NCI-H187 treated with DMSO at 0.1 percent for 48 hours (cell line): ENCODE measurements at regions not wholly inside any gene's neighbourhood (a gene's known extent, or its start where the extent isn't known, plus 50 kb on each side); places are given as distances from the start of the nearest gene placed in this dataset.
A peak's percentile ranks its signal among the peaks of the same experiment; 100 is the strongest.
"Not testable (repeated sequence)": the region's sequence is repeated elsewhere in the genome, so short reads cannot be mapped to it uniquely, and the experiment has no call there.

Experiments used
- DNase-seq: peaks from one replicate; lab custom pipeline; 2025; lab: John Stamatoyannopoulos, UW

DNA sequence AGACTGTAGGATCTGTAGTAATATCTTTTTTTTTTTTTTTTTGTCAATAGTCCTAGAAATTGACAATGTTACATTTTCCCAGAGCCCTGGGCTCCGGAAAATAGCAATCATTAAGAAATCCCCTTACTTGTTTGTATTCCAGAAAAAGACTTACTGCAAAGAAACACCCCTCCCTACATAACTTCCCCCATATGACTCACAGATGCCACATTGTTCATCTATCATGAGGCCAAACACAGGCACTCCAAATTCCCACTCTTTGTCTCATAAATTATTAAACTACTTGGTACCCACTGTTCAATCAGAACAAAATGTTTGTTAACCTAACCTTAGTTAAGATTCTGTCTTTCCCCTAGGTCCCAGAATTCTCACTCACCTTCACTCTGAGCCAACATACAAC lies 53.5 kb downstream of the TEX51 start:
- no peak for DNase-seq

DNA sequence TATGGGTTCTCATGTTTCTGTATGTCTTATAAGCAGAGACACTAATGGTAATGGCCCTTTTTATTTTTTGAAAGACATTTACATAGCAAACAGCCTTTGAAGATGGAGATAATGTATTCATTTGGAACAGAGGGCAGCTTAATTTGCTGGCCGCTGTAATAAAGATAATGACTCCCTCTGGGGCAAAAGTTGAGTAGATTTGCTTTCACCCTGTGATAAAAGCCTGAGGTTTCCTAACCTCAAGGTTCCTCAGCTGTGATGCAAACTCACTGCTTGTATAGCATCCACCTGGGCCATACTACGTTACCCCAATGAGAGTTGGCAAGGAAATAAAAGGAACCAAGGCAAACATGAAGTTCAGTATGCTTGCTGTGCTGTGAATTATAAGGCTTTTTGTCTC lies 54.8 kb downstream of the TEX51 start:
- DNase-seq, result no peak

DNA sequence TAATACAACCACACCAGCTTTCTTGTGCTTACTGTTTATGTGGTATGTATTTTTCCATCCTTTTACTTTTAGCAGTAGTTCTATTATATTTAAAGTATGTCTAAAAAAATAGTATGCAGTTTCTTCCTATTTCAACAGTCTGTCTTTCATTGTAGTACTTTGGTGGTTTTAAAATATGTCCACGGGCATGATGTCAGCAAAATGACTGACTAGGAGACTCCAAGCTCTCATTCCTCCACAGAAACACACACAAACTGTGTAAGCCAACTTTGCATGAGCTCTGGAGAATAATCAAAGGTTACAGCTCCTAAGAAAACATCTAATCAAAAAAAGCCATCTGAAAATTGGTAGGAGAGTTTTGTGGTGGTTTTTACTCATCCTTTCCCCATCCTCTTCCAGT lies 56.1 kb downstream of the TEX51 start:
- no peak for DNase-seq

DNA sequence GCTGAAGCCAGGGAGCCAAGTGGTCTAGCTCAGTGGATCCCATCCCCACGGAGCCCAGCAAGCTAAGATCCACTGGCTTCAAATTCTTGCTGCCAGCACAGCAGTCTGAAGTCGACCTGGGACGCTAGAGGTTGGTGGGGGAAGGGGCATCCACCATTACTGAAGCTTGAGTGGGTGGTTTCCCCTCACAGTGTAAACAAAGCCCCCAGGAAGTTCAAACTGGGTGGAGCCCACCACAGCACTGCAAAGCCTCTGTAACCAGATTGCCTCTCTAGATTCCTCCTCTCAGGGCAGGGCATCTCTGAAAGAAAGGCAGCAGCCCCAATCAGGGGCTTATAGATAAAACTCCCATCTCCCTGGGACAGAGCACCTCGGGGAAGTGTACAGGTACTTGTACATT lies 58.1 kb downstream of the TEX51 start:
- not testable (repeated sequence) for DNase-seq

DNA sequence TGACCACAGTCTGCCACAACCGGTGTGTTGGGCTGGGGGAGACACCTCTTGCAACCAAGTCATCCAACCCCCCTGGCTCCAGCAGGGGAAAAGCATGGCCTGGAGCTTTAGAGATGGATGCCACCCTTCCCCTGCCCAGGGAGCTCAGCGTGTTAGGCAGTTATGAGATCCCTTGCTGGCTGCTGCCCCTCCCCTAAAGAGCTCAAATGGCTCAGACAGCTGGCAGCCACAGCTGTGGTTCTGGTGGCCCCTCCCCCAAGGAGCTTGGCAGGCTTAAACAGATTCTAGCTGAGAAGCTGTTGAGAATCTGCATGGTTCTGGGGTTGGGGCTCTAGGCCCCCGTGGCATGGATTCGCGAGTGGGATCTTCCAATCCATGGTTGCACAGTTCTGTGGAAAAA lies 64.7 kb downstream of the TEX51 start:
- DNase-seq, result no peak

DNA sequence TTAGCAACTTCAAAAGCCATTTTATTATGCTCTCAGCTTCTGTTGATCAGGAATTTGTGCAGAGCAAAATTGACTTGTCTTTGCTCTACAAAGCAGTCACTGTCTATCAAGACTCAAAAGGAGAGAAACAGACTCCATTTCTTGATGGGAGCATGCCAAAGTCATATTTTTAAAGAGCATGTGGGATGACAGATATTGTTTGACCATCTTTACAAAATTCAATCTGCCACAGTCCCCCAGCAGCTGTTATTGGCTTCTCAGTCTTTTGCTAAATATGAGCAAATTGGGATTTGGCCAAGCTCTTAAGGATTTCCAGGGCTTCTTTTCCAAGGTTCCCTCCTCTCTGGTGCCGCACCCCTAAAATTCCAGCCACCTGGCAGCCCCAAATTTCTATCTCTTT lies 67.9 kb downstream of the TEX51 start:
- DNase-seq, result no peak

DNA sequence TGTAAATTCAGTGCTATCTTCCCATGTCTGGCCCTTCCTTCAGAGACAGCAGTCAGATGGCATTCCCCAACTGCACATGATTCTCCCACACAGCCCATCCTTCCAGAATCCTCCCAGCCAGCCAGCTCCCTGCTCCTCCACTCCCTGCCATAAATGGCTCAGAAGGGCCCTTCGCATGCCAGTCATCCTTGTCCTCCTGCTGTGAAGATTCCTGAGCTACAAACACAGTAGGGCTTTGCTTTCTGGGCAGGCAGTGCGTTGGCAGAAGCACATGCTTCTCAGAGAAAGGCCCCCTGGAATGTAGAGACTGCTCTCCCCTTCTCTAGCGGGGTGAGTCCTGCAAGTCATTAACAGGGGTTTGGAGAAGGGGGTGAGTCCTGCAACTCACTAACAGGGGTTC lies 71.9 kb downstream of the TEX51 start:
- peak; percentile 61 for DNase-seq

DNA sequence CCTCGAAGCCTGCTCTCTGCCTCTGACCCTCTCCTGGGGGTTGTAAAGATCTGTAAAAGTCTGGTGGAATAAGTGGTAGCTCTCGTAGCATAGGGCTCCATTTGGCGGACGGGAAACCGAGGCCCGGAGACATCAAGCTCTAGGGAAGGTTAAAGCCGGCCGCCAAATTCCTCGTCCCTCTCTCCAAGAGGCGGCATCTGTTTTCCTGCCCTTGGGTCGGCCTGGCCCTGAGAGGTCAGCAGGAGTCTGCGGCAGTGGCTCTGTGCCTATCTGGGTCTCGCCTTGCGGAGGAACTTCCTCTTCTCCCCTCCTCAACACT lies 72.4 kb downstream of the TEX51 start:
- no peak for DNase-seq

DNA sequence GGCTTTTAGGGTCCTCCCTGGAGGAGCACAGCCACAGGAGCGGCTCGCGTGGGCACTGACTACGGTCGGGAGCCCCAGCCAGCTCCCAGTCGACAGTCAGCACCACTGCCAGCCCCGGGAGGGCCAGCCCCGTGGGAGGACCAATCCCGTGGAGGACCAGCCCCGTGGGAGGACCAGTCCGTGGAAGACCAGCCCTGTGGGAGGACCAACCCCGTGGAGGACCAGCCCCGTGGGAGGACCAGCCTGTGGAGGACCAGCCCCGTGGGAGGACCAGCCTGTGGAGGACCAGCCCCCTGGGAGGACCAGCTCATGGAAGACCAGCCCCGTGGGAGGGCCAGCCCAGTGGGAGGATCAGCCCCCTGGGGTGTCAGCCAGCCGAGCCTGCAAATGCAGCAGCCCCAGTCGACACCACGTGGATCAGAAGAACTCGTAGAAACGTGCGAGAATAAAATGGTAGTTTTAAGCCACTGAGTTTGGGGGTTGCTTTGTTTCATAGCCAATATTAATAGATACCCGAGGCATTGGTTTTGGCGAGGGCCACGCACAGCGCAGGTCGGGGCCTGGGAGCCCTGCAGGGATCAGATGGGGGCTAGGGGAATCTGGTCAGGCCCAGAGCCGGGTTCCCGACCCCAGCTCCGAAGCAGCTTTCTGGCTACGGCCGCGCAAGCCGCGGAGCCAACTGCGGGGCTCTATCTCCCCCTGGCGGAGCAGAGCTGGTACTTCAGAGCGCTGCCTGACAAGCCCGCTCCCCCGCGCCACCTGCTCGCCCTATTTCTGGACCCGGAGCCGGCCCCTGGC lies 73.0 kb downstream of the TEX51 start:
- DNase-seq, result no peak

DNA sequence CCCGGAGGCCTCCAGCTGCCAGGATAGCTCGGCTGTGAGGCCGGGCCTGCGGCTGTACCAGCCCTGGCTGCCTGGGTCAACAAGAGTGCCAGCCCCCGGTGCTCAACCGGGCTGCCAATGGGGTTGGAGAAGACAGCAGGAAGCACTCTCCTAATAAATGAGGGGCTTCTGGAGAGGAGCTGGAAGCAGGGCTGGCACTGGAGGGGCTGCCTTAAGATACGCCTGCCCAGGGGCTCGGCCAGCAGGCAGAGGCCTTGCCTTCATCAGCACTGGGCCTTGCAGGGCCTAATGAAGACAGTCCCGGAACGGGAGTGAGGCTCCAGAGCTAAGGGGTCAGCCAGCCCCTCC lies 73.6 kb downstream of the TEX51 start:
- no peak for DNase-seq

DNA sequence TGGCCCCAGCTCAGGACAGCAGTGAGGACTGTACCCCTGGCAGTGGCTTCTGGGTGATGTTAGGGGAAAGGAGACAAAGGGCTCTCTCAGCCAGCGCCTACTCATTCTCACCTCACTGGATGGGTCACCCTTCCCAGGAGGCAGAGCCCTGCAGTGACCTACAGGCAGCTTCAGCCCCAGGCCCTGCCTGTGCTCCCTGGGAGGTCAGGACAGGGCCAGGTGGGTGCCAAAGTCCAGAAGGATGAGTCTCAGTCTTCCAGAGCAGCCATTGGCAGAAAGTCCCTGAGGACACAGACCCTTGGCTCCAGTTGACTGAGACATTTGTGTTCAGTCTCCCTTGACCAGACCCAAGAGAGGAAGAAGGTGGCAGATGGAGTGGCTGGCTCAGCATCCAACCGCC lies 75.1 kb downstream of the TEX51 start:
- no peak for DNase-seq

DNA sequence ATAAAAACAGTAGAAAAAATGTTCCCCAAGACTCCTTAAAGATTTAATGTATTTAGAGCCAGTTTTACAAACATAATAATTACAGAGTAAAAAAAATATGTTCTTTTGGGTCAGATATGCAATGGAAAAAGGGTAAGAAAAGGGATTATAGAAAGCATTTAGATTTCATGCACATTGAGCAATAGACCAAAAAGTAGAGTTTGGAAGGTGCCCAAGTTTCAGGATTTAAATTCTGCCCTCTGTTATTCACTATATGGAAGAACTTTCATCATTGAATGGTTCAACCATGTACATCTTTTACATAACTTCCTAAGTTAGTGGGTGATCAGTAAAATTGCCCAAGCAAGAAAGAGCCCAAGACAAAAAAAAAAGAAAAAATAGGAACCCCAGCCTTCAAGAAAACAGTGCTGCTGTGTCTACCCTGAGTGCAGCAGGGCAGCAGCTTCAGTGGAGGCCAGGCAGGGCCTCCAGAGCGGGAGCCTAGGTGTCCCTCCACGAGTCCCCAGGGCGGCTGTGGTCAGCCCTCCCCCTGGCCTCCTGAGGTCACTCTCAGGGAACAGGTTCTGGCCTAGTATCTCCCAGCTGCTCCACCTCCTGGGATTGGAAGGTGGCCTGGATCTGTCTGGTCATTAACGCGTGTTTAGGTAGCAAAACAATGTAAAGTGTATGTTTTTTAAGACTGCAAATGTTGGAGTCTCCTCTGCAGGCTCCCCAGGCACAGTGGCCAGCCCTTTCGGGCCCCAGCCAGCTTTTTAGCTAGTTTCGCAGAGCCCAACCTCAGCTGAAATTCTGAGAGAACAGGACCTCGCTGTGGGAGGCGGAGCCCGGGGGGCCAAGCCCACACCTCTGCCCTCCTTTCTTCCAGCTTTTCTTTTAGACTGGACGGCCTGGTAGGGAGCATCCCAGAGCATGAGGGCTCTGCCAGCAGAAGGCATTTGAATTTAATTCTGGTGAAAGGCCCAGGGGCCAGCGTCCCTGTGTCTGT lies 77.3 kb downstream of the TEX51 start:
- no peak for DNase-seq

DNA sequence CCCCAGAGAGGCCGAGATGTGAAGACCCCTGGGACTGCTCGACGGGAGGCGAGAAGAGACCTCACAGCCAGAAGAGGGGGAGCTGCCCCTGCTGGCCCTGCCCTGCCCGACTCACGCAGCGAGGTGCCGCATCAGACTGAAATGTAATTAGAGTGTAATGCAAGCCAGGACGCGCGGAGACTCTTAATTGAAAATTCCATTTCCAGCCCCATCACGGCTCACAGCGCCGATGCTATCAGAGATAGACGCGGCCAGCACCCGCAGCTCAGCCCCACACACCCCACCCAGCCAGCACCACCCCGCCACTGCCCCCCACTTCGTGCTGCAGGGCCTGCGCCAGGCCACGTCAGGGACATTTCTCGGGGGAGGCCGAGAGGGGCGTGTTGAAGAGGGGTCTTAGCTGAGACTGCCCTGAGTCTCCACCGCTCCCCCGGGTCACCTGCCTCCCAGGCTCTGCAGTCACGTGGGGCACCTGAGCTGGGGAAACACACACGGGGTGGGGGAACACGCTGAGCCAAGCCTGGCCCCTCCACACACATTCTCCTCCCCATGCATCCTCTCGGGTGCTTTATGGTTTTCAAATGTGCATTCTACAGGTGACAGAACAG lies 78.1 kb downstream of the TEX51 start:
- DNase-seq, result no peak

DNA sequence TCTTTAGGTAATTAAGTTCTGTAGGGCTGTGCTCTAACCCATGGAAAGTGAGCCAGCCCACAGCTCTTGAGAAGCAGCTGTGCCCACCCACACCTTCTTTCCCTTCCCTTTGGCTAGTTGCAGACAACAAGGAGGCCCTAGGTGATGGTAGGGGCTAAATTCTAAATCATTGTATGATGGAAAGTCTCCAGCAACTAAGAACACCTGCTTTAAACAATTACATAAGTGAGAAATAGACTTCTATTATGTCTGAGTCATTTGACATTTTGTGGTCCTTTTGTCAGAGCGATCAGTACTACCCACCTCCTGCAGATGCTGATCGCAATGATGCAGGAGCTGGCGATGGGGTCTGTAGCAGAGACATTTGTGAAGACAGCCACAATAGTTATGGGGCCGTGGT lies 79.6 kb downstream of the TEX51 start:
- no peak for DNase-seq

DNA sequence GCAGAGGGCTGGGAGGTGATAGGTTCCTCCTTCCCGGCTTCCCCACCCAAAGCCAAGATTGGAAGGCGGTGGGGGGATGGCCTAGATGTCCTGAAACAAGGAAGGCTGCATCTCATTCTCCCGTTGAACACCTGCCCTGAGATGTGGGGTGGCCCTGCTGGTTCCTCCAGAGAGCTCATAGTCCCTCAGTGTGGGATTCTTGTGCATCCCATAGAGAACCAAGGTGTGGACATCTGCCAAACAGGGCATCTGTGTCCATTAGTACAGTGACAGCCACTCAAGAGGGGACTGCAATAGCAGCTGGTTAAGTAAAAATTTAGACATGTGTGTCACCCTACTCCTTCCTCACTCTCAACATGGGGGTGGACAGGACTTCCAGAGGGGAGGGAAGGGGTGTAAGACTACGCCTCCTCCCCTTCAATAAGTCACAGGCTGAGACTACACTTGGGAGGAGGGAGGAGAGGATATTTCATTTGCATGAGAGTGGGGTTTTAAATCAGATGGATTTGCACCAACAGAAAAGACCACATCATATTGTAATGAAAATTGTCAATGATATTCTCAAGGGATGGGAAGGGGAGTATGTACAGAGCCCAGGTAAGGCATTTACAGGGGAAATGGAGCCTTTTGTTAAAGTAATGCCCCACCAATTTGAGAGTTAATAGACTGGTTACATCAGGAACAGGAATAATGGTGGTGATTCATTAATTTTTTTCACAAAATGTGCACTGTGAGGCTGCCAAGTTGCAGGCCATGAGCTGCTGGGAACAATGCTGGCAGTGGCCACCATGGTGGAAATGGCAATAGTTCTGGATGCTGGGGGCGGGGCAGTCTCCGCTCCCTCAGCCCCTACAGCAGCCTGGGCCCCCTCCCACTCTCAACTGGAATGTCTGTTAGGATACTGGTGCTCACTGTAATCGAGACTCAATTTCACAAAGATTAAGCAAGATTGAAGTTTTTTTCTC lies 80.6 kb downstream of the TEX51 start:
- DNase-seq, result no peak

DNA sequence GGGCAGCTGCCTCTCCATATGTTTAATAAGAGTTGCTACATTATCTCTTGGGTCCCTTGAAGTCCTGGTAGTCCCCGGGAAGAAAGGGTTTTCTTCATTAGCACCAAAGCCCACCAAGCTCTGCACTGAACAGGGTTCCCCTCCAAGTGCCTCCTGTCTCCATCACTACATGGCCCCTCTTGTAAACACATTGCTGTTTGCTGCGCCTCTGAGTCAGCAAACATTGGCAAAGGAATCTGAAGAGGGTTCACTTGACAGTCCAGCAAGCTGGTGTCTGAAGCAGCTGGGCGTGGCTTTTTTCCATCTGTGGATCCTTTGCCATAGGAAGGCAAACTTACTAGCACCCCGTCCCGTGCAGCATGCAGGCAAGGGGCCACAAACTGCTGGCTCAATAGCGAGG lies 82.8 kb downstream of the TEX51 start:
- no peak for DNase-seq

DNA sequence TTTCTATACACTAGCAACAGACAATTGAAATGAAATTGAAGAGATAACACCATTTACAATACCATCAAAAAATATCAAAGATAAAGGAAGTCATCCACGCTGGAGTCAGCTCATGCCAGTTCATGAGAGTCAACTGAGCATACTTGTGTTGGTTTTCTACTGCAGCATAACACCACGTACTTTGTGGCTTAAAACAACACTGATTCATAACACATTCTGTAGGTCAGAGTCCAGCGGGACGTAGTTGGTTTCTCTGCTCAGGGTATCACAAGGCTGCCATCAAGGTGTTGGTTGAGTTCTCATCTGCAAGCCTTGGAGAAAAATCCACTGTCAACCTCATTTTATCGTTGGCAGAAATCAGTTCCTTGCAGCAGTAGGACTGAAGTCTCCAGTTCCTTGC lies 84.2 kb downstream of the TEX51 start:
- DNase-seq, result no peak

DNA sequence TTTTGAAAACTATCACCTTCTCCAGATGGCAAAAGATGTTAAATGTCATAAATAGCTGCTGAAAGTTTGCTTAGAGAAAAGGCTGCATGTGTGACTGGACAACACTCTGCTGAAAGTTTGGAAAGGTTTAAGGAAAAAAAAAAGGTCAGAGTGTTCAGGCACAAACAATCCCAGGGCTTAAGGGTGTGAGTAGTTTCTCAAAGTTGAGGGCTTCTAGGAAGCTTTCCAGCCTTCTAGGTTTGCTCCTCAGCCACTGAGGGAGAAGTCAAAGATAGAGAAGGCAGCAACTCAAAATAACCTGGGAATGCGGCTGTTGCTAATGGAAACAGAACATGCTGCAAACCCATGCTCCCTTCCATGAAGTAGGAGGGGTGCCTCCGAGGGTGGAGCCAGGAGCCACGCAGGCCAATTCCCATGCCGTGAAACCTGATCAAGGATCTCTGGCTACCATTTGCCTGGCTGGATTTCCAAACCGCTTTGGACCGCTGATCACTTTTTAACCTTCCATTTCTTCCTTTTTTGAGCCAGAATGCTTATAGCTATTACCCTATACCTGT lies 88.0 kb downstream of the TEX51 start:
- DNase-seq, result no peak

DNA sequence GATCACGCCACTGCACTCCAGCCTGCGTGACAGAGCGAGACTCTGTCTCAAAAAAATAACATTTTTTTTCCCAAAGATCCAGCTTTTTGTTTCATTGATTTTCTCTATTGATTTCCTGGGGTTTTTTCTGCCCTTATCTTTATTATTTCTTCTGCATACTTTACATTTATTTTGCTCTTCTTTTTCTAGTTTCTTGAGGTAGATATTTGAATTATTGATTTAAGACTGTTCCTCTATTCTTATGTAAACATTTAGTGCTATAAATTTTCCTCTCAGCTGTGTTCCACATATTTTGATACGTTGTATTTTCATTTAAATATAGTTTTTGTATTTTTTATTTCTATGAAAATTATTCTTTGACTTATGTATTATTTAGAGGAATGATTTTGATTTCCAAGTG lies 89.8 kb downstream of the TEX51 start:
- no peak for DNase-seq

DNA sequence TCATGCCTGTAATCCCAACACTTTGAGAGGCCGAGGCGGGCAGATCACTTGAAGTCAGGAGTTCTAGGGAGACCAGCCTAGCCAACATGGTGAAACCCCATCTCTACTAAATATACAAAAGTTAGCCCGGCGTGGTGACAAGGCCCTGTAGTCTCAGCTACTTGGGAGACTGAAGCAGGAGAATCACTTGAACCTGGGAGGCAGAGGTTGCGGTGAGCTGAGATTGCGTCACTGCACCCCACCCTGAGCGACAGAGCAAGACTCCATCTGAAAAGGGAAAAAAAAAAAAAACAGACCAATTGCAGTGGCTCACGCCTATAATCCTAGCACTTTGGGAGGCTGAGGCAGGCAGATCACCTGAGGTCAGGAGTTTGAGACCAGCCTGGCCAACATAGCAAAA lies 90.4 kb downstream of the TEX51 start:
- not testable (repeated sequence) for DNase-seq

DNA sequence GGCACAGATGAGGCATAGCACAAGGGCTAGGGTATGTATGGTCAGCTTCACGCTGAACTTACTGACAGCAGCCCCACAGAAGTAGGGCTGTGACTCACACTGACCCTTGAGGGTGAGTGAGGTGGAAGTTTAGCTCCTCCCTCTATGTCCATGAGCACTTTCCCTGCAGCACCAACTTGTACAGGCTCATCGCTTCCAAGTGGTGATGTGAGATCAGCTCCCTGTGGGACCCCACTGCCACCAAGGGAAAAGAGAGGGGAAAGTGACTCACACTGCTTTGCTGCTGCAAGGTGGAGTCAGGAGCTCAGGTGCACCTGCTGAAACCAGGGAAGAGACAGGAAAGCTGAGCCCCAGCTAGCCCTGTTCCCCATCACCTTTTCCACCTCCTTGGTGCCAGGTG lies 91.5 kb downstream of the TEX51 start:
- DNase-seq, result no peak
